Nucleus accumbens (tissue), 56 donors: ENCODE measurements at regions not wholly inside any gene's neighbourhood (a gene's known extent, or its start where the extent isn't known, plus 50 kb on each side); places are given as distances from the start of the nearest gene placed in this dataset.

Source experiments
- DNase-seq, 56 donors: peaks; one replicate each; lab custom pipeline; 2025; lab: John Stamatoyannopoulos, UW

GRCh38 chr1:209370241-209370995 lies 213.1 kb upstream of the CAMK1G start:
- no peak for DNase-seq

DNA sequence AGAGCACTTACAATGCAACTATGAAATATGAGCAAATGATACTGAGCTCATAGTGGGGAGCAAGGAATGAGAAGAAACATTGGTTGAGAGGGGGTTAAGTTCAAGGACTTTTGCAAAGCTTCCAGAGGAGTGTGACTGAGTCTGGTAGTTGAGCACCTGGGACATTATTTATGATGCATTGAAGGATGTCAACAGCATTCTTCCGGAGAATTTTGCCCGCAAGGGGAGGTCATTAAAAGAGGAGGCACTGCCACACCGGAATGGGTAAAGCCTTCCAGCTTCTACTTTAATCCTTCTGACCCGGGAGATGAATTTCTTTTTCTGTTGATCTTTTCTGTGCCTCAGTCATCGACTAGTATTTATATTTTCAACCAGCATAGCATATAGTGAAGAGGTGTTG lies 208.4 kb upstream of the CAMK1G start:
- DNase-seq: no peak

DNA sequence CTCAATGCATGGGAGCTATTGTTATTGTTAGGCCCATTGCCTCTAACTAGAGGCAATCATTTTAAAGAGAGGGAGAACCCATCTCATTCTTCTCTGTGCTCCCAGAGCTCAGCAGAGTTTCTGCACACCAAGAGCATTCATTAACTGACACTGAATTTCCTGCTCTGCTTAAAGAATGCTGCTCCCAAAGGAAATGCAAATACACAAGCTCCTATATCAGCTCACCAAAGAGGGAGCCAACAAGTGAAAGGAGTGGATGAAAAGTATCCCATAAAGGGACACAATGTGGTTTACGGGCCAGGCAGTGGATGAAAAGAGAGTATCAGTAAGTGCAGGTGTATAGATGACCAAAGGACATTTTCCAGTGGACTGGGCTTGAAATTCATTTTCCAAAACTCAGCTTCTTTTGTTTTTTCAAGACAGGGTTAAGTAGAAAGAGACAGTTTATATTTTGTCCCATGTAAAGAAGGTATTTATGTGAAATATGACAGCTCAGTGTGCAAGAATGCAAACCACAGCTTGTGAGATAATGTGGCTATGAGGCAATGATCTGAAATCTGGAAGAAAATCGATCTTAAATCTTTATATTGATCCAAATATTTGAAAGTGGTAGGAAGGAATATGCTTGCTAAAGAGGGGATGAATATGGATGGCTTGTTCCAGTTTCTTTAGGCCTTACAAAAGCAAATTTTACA lies 207.7 kb upstream of the CAMK1G start:
- no peak for DNase-seq

GRCh38 chr1:209376774-209377173 lies 206.7 kb upstream of the CAMK1G start:
- no peak for DNase-seq

DNA sequence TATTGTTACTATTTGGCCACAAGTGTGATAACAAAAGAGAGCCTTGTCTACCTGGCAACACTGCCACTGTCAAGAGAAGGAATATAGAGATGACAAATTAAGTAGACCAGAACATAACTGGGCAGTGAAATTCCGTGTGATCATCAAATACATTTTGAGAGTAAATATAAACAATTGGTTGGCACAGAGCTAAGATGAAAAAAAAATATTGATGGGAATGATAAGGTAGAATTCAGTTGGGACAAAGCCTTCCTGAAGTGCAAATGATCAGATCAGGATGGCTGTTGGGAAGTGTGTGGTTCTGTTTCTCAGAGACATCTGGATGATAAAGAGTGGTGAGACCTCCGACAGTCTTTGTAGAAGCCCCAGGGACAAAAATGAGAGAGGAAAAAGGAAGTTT lies 205.5 kb upstream of the CAMK1G start:
- no peak for DNase-seq

DNA sequence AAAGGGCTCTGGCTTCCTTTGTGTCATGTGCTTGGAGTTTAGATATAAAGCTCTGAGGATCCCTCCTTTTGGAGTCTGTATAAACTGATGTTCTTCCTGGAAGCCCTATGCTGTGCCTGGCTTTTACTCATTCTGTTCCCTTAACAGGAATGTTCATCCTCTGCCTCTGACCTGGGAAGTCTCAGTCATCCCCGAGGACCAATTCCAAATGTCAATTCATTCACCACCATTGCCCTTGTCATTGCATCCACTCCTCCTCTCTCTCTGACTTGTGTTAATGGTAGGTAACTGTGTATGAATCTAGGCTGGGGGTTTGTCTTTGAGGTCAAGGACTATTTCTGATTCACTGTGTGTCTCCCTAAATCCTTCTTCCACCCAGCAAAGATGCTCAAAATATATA lies 204.2 kb upstream of the CAMK1G start:
- DNase-seq: no peak

GRCh38 chr1:209380420-209380819 lies 203.1 kb upstream of the CAMK1G start:
- no peak for DNase-seq

DNA sequence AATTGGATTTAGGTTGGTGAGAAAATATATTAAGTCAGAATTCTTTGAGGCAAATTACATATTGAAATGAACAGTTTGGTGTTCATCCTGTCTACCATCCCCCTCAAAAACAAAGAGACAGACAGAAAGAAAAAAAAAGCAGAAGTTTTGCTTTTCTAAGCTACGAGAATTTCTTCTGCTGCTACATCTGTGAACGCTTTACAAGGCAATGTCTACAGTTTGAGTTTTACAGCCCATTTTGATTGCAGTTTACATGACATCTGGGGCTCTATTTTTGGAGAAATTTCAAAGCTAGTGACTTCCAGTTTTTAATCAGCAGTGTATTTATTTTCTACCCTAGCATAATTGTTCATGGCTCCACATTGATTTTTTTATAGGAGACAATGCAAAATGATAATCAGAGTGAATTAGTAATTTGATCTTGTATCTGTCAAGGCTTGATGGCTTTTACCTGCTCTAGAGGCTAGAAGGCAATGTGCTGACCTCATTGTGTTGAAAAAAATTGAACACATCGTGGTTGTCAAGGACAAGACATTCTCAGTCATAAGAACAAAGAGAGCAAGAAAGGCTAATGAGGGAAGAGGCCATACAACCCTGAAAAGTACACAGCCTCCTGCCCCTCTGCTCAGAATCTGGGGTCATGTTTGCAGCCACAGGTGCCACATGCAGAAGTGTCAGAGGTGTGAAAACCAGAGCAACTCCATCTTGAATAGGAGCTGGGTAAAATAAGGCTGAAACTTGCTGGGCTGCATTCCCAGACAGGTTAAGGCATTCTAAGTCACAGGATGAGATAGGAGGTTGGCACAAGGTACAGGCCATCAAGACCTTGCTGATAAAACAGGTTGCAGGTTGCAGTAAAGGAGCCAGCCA lies 201.0 kb upstream of the CAMK1G start:
- DNase-seq: no peak

- no peak for DNase-seq
Measured at GRCh38 chr1:209383422-209383821, 200.1 kb upstream of the CAMK1G start.

- no peak for DNase-seq
Measured at GRCh38 chr1:209383907-209384709, 199.4 kb upstream of the CAMK1G start.

DNA sequence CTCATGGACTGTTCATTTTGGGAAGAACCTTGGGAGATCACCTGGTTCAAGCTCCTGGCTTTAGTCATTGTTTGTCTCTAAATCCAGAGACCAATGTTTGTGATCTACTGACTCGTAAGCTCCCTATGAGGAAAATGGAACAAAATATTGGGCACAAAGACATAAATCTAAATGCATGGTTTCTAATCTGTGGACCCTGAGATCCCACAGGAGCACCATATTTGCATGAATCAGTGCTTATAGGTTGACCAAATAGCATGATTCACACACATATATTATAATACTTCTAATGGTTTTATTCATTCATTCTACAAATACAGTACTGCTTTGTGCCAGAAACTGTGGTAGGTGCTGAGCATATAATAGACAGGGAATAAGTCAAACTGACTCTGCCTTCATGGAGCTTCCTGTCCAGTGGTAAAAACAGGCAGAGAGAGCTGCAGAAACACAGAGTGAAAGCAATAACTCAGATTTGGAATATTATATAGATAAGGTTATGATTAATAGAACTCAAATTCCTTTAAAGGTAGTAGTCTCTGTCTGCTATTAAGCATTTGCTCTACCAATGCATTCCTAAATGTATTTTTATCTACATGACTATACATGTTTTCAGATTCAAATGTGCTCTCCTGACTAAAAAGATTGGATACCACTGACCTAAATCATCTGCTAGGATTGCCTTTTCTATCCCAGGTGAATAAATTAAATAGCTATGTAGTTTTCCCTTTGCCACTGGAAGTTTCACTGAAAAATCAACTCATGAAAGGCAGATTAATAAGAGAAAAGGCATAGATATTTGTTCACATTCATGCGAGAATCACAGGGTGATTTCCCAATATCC lies 198.6 kb upstream of the CAMK1G start:
- DNase-seq: no peak

- DNase-seq: no peak
Measured at GRCh38 chr1:209386156-209386555, 197.4 kb upstream of the CAMK1G start.

DNA sequence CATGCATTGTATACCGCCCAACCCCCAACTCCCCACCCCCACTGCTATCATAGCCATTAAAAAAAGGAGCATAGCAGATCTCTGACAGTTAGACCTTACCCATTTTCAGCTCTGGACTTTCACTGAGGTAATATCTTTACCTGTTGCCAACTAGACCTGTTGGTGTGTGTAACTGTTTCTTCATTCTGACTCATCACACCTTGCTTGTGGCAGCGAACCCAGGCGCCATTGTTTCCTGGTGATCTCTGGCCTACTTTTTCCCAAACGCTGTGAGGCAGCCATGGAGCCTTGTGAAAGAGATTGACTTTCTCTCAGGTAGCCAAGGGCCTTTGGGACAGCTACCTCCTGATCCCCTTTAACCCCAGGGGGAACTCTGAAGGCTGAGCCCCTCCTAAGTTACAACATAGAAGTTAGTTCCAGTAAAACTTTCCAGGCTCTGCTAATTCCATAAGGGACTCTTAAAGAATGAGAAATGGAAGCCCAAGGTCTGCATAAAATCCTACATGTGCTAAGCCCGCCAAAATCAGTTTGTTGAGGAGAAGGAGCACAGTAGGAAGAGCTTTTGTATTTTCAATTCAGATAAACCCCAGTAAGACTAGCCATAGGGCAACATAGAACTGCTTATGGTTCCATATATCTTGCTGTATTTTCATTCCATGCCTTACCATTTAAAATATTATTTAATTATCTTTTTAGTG lies 196.1 kb upstream of the CAMK1G start:
- no peak for DNase-seq

GRCh38 chr1:209387969-209388329 lies 195.6 kb upstream of the CAMK1G start:
- no peak for DNase-seq

DNA sequence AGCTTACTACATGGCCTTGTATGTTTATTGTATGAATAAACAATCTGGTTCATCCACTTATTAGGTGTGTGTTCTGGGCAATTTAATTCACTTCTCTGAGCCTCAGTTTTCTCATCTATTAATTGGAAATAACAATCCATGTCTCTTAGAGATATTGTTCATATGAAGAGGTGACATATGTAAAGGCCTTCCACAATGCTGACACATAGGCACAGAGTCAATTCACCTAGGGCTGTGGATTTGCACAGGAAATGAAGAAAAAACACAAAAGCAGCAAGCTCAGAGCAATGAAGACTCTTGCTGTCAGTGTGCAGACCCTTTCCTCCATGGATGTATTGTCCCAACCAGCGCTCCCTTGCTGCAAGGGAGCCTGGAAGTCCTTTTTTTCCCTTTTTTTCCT lies 195.2 kb upstream of the CAMK1G start:
- DNase-seq: no peak

DNA sequence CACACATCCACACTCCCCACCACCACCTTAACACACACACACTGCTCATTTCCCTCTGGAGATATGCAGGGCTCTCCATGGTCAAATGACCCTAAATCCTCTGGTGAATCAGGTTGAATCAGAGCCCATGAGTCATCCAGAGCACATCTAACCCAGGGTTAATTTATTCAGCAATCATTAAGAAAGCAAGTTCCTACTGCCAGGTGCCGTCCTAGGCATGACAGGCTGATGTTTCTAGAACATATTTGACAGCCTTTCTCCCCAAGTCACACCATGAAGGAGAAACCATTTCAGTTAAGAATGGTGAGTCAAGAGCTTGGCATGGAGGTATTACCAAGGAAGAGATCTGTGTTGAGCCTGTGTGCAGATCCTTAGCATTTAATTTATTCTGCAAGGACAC lies 194.3 kb upstream of the CAMK1G start:
- DNase-seq: no peak

DNA sequence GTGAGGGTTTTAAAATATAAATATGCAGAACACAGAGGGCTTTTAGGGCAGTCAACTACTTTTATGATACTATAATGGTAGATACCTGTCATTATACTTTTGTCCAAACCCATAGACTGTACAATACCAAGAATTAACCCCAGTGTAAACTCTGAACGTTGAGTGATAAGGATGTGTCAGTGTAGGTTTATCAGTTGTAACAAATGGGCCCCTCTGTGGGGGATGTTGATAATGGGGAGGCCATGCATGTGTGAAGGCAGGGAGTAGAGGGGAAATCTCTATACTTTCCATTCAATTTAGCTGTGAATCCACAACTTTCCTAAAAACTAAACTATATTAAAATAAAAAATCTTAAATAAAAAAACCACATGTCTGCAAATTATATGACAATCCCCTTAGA lies 193.5 kb upstream of the CAMK1G start:
- DNase-seq: no peak

DNA sequence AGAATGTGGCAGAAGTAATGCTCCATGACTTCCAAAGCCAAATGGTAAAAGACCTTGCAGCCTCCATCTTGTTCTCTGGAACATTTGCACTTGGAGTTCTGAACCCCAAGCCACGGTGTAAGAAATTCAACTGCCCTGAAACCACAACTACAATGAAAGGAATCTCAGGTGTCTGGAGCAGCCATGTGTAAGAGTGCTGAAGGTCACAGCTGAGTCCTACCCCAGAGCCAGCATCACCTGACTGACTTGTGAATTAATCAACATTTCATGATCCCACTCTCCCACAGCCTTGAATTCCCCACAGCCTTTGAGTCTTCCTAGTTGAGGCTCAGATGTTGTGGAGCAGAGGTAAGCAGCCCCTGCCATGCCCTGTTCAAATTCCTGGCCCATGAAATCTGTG lies 192.8 kb upstream of the CAMK1G start:
- no peak for DNase-seq

DNA sequence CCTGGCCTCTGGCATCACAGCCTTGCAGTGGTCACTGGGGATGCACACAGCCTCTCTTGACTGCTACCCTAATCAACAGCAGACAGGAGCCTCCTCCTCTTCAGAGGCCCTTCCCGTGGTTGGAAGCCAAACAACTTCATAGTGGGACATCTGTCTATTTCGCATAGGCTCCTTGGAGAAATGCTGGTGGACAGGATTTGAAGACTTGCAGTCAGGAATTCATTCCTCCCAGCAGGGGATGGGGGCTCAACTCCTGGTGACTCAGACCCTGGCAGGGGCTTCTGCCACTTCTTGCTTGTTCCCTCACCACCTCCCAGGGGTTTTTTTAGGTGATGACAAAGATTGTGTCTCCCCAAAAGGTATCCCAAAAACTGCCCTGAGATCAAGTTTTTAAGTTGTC lies 191.7 kb upstream of the CAMK1G start:
- DNase-seq: no peak
